ENCODE measurements at regions not wholly inside any gene's neighbourhood (a gene's known extent, or its start where the extent isn't known, plus 50 kb on each side); places are given as distances from the start of the nearest gene placed in this dataset.
"Not testable (repeated sequence)": the region's sequence is repeated elsewhere in the genome, so short reads cannot be mapped to it uniquely, and the experiment has no call there.

DNA sequence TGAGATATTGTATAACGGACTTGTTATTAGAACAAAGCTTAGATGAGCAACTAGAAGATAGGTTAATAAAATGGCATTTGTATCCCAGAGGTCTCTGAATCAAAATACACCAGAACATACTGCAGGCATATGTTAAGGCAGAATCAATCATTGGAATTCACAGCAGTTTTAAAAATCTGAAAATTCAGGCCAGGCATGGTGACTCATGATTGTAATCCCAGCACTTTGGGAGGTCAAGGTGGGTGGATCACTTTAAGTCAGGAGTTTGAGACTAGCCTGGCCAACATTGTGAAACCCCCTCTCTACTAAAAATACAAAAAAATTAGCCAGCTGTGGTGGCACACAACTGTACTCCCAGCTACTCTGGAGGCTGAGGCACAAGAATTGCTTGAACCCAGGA lies 405.2 kb downstream of the ZEB2 start:
- DNase-seq: no peak

DNA sequence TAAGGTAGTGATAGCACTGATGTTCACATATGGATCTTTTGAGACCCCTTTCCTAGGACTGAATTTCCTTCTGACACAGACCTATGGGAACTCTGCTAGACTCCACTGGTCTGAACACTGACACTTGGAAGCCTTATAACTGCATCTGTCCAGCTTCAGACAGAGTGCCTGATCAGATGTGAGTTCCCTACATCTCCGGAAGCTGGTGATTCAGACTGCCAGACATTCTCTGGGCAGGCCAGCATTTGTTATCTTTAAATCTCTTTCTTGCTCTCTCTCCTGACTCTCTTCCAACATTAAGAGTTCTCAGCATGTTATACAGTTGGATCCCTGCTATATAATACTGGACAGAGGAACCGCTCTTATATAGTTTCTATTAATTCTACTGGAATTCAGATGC lies 408.5 kb downstream of the ZEB2 start:
- no peak for DNase-seq

DNA sequence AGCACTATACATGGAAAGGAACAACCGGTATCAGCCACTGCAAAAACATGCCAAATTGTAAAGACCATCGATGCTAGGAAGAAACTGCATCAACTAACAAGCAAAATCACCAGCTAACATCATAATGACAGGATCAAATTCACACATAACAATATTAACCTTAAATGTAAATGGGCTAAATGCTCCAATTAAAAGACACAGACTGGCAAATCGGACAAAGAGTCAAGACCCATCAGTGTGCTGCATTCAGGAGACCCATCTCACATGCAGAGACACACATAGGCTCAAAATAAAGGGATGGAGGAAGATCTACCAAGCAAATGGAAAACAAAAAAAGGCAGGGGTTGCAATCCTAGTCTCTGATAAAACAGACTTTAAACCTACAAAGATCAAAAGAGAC lies 413.8 kb downstream of the ZEB2 start:
- DNase-seq: not testable (repeated sequence)

DNA sequence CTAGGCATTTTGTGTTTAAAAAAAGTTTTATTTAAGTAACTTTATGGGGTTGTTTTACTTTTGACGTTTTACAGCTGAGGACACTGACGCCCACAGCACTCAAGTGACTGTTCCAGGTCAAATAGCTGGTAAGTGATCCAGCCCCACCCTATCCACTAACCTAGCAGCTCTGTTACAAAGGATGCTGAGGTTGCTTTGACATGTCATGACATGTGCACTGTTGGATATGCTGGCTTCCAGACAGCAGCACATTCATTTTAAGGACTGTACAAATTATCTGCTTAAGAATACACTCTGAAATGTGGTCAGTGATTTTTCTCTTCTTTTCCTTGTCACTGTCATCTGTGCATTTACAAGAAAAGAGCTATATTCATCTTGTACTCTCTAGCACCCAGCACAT lies 417.5 kb downstream of the ZEB2 start:
- no peak for DNase-seq

DNA sequence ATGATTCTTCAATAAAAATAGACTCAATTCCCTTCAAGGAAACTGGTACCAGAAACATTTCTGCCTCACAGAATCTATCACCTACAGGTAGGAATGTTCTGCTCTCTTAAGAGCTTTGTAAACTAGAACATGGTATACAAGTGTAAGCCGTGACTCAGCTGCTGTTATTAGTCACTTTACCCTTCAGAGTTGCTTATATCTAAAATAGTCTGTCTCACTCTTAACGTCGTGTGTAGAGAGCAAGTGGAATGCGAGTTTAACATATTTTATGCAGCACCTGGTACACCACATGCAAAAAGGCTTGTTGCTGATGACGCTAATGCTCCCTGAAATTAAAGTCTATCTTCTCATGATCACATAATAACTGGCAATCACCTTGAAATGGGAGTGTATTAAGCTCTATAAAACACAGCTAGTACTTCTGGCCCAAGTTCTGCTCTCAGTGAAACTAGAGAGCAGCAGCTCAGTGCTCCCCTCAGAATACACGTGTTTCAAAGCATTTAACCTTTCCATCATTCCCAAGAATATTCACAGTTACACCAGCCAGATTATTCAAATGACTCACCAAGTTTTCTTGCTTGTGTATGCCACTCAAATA lies 420.0 kb downstream of the ZEB2 start:
- no peak for DNase-seq

DNA sequence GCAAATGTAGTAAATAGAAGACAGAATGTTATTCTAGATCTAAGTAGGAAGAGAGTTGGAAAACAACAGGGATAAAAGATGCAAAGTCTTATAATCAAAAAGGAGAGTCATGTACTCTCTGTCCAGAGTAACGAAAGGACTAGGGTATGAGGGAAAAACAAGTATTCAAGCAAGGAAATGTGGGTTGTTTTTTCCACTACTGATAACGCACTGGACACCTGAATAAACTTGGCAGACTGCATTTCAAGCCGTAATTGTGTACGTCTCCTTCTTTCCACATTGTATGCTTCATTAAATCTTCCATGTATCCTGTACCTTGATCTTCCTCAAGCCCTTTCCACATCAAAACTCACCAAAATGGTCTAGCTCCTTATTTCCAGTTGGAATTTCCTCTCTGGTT lies 420.6 kb downstream of the ZEB2 start:
- no peak for DNase-seq

DNA sequence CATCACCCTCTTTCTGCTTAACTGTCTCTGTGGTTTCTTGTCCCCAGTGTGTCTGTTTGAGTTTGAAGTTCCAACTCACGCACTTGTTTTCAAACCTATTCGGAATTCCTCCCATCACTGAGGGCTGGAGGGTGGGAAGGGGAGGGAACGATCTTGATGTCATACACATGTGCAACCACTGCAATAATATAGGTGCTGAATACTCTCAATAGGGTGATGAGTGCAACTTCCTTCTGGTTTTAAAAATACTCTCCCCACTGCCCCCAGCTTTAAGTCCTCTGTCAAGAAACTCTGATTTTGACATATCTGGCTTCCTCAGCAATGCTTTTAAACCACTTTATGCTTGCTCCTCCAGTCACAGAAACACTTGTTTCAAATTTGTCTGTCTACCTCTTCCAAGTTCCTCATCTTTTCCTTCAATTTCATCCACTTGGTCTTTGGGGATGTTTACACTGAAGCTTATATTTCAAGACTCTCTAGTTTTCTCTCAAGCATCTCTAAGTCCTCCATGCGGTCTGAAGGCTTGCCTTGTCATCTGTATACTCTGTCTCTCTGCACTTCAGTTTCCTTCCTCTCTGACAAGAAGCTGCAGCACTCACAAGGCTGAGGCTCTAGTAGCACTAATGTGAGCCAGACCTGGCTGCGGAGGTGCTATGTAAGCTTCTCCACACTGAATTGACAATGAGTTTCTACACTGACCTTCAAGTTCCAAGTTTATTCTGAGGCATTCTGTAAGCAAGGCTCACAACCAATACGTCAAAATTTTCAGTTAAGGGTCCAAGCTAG lies 422.3 kb downstream of the ZEB2 start:
- no peak for DNase-seq

DNA sequence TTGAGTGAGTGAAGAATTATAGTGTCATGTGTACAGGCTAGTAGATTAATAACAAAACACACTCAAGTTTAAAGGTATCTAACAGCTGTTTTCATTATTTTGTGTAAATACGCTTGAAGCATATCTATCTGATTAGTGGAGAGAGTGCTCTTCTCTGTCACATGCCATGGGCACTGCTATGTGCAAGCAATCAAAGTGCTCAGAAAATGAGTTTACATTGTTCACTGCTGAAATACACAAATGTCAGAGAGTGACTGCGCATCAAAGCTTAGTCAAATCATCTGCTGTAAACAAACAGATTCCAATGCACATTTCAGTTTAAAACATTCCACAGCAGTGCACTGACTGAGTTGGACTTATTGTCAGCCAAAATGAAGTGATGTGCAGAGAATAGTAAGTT lies 423.4 kb downstream of the ZEB2 start:
- no peak for DNase-seq

DNA sequence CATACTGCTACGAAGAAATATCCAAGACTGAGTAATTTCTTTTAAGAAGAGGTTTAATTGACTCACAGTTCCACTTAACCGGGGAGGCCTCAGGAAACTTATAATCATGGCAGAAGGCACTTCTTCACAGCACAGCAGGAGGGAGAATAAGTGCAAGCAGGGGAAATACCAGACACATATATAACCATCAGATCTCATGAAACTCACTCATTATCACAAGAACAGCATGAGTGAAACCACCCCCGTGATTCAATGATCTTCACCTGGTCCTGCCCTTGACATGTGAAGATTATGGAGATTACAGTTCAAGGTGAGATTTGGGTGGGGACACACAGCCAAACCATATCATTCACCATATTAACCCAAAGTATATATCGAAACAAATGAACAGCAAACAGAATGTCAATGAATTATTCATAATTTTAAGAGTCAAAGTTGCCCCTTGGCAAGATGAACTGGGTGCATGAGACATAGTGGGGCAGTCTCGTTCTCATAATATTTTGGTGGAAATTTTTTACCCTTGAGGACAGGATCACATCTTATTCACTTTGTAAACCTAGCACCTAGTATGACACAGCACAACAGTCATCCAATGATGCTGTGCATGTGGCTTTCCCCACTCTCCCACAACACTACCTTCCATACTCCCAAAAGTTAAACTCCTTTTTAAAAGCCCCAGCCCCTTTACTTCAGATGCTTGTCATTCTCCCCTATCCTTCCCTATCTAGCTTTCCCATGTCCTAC lies 425.3 kb downstream of the ZEB2 start:
- DNase-seq: no peak

DNA sequence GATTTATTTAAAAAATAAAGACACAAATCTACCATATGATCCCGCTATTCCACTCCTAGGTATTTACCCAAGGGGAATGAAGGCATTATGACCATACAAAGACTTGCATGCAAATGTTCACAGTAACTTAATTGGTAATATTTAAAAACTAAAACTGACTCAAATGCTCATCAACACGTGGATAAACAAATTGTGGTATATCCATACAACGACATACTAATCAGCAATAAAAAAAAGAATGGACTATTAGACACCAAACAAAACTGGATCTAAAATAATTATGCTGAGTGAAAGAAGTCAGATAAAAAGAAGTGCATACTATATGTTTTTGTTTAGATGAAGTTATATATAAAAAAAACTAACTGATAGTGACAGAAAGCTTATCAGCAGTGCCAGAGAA lies 428.3 kb downstream of the ZEB2 start:
- DNase-seq: no peak

DNA sequence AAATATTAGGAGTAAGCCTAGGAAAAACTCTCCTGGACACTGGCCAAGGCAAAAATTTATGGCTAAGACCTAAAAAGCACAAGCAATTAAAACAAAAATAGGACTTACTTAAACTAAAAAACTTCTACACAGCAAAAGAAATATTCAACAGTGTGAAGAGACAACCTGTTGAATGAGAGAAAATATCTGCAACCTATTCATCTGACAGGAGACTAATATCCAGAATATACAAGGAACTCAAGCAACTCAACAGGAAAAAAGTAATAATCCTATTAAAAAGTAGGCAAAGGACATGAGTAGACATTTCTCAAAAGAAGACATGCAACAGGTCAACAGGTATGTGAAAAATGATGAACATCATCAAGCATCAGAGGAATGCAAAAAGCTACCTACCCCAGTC lies 431.1 kb downstream of the ZEB2 start:
- DNase-seq: no peak

DNA sequence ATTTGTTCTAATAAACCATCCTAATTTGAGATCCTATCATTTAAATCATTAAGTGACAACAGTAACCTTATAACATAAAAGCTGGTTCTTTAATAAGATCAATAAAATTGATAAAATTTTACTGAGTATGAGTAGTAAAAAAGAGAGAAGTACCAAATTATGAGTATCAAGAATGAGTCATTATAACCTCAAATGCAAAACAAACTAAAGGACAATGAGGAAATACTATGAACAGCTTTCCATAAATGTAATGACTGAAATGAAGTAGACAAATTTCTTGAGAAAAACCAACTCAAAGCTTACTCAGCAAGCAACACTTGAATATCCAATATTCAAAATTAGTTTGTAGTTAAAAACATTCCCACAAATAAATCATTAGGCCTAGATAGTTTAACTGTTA lies 433.0 kb downstream of the ZEB2 start:
- no peak for DNase-seq

DNA sequence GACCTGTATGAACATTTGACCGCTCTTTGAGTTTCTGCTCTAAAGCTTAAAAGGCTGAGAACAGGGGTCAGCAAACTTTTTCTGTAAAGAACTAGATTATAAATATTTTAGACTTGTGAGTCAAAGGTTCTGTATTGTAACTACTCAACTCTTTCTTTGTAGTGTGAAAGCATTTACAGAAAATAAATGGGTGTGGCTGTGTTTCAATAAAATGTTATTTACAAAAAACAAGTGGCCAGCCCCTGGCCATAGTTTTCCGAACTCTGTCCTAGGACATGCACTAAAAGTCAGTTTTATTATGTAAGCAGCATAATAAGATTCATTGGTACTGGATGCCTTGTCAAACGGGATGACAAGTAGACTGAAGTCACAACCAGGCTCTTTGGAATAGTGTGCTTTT lies 434.9 kb downstream of the ZEB2 start:
- DNase-seq: no peak

DNA sequence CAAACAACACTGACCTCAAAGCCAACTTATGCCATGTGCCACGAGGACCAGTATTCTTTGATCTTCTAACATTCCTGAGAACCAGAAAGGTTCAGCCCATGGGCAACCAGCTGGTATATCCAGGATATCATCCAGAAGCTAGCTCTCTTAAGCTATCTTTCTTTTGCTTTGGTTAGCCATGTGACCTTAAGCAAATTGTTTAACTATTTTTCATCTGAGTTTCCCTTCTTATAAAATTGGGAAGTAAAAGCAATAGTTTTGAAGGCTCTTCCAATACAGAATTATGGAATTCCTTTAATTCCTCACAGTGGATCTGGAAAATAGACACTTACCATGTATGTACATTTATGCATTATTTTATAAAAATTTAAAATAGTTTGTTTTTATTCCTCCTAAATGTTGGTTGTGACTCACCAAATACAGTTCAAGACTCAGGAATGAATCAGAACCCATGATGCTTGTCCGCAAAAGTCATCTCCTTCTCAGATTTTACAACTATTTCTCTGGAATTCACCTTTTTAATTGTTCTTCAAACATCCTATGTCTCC lies 435.7 kb downstream of the ZEB2 start:
- no peak for DNase-seq

DNA sequence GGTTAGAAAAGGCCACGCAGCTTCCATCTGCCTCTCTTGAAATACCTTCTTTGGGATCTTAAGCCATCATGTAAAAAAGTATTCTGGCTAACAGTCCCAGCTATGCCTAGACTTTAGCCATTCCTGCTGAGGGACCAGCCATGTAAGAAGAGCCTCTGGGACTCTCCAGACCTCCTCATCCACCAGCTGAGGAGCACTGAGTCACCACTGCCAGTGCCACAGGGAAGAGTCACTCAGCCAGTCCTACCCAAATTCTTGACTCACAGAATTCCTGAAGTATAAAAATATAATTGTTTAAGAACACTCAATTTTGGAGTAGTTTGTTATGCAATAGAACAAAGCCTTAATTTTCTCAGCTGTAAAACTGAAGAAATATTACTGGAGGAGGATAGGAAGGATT lies 436.7 kb downstream of the ZEB2 start:
- no peak for DNase-seq

DNA sequence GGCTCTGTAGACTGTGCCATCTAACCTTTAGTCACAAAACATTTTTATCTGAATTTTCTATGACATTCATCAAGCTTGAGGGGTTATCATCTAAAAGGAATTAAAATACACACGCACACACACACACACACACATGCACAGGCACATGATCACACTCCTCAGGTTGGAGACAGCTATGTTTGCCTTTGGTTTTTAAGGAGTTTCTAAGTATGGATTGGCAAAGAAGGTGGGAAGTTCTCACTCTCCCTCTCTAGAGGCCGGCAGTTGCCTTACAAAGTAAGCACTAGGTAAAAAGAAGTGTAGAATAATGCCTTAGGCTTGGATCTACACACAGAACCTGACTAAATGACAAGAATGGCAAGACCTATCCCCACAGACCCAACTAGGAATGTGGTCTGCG lies 437.1 kb downstream of the ZEB2 start:
- DNase-seq: no peak

DNA sequence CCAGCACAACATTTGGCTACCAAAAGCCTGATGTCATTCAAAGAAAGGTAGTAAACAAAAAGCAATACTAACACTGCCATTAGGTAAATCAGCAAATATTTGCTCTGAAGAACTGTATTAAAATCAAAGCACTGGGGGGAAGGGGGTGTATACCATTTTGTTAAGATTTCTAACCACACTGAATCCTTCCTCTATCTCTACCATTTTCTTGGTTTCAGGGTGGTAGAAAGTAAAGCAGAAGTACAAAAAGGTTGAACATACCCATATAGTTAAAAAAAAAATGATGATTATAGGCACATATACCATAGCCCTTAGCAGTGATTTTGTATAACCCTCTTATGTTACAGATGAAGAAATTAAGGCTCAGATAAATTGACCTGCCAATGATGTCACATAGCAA lies 437.6 kb downstream of the ZEB2 start:
- no peak for DNase-seq

DNA sequence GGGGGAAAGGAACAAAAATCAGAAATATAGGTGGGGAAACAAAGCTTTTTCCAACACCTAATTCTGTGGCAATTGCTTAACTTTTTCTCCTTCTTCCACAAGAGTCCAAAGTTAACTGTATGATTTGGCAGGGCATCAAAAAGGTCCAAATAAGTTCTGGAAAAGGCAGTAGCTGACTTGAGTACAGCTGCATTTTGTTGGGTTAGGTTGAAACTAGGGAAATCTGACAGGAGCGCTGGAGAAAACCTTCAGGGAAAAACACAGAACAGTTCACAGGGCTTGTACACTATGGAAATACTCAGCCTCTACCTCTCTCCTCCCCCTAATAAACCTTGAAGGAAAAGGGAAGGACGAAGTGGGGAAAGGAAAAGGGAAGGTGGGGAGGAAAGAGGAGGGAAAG lies 438.6 kb downstream of the ZEB2 start:
- DNase-seq: no peak

DNA sequence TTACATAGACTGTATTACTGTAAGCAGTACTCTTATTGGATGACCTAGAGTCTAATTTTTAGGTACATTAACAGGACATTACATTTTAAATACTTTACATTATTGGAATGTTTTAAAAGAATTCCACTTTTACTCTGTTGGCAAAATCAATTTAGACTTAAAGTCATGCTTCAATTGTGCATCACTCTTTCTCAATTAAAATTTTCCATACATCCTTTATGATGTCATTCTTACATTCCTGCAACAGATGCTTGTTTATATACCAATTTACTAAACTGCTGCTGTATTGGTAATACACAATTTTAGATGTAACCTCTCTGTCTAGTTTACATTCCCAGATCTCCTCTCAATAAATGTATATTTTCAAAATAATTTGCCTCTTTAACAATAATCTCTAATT lies 440.1 kb downstream of the ZEB2 start:
- no peak for DNase-seq

DNA sequence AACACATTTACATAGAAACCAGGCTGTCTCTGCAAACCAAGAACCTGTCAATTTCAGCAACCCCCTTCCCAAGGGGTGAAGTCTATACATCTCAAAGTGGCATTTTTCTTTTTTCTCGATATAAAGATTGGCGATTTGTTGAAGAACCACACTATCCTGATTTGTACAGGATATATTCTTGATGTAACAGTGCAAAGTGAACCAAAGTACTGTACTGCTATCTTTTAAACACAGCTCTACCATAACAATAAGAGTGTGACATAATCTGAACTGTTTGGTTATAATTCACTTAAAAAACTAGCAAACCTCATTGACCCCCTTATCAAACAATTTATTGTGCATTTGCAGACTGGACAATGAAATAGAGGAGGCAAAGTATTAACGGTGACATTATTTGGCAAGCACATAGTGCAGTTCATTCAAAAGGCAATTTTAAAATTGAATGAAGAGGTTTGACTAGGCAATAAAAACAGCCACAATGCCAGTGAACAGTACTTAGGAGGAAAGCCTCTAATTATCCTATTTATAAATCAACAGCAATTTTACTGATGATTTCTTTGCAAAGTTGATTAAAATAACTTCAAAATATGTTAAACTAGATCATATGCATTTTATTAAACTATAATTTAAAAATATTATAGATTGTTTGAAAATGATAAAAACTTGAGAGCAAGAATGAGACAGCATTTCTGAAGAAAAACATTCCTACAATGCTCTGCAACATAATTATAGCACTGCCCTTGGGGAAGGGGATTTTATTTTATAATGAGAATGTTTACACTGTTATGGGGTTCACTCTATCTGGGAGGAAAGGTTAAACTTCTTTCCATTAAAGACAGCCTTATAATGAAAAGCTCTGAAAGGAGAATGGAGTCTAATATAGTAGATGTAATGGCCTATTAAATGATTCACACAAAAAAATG lies 440.9 kb downstream of the ZEB2 start:
- peak; percentile 13 for DNase-seq

DNA sequence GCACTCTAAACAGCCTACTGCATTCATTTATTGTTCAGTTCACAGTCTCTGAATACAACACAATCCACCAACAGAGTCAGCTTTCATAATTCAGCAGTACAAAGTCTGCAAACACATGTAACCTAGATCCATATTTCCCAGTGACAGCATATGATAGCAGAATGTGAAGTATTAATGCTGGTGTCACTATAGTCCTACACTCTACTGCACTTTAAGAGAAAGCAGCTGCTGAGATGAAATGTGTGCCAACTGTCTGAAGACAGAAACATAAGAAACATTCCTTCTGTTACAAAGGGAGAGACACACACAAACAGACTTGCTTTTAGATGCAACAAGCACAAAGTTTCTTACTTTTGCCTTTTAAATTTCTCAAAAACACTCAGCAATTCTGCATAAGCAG lies 441.8 kb downstream of the ZEB2 start:
- peak; percentile 33 for DNase-seq

DNA sequence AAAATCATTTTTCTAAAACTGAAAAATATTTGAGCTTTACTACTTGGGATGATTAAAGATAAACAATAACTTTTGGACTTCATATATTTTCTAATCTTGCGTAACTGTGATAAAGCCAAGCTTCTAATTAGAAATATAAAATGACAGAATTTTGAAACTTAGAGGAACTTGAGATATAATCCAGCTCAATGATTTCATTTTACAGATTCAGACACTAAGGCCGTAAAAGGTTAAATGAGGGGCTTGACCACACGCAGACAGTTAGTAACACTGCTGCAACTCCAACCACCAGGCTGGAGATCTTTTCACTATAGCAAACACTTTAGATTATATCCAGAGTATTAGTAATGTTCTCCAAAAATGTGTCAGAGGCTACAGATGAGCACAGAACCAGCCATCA lies 445.5 kb downstream of the ZEB2 start:
- no peak for DNase-seq

DNA sequence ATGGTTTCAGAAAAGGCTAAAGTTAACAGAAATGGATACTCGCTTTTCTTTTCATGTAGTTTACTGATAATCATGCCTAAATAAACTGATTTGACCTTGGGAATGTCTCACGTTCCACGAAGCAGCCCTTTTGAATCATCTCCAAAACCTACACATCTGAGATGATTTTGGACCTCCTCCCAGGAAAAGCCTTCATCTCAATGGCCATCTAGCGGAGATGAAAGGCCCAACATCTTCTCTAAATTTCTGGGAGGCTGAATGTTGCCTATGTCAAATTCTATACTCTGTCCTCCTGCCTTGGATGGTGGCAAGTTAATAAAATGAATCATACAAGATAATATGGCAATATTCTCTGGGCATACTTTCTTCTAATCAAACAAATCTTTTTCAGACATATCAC lies 448.5 kb downstream of the ZEB2 start:
- no peak for DNase-seq
